ENCODE measurements at regions not wholly inside any gene's neighbourhood (a gene's known extent, or its start where the extent isn't known, plus 50 kb on each side); places are given as distances from the start of the nearest gene placed in this dataset.
"Not testable (repeated sequence)": the region's sequence is repeated elsewhere in the genome, so short reads cannot be mapped to it uniquely, and the experiment has no call there.

- H3K36me3 ChIP-seq (ENCODE audit: control insufficient read depth in 2 of 2, extremely low read depth in 1 of 2, insufficient read depth in 2 of 2, low read length in 2 of 2) = no peaks in the 10 kb centered on the region
- no peak overlapping the region for H3K4me3 ChIP-seq (ENCODE audit: control insufficient read depth in 2 of 3, extremely low read depth in 1 of 3, insufficient read depth in 2 of 3, low read depth in 1 of 3, low read length in 3 of 3)
- dilution Hi-C loops (cut with MboI; ENCODE audit: extremely low pct_ligation_motif_present, low sequenced_read_pairs) = no loop called here
- peak overlapping the region; percentile 82 for H3K4me2 ChIP-seq (ENCODE audit: control insufficient read depth, extremely low read depth, insufficient read depth, low read depth, low read length)
- no peaks in the 10 kb centered on the region for H3K79me2 ChIP-seq (ENCODE audit: control insufficient read depth, insufficient read depth, low read length)
- H3K27ac ChIP-seq (ENCODE audit: control insufficient read depth, insufficient read depth, low read length) = peak overlapping the region; percentile 99
- H3K27me3 ChIP-seq (ENCODE audit: control insufficient read depth, extremely low read depth, insufficient read depth, low read length) = no peaks in the 10 kb centered on the region
- H3K9me1 ChIP-seq (ENCODE audit: control insufficient read depth, extremely low read depth, insufficient read depth, low read length) = no peaks in the 10 kb centered on the region
- no peaks in the 10 kb centered on the region for H4K20me1 ChIP-seq (ENCODE audit: control insufficient read depth, extremely low read depth, insufficient read depth, low read length)
- H3K9me3 ChIP-seq (ENCODE audit: control insufficient read depth, low read depth, low read length) = no peaks in the 10 kb centered on the region
- TF ChIP-seq EZH2 (IDR thresholded peaks at IDR 0.05; ENCODE audit: low read length) = no peak
- TF ChIP-seq CTCF (optimal IDR thresholded peaks at IDR 0.05 in 1 of 3, IDR thresholded peaks at IDR 0.05 in 1 of 3, conservative IDR thresholded peaks at IDR 0.05 in 1 of 3; ENCODE audit: extremely low read depth in 1 of 3, insufficient read depth in 2 of 3, low read length in 3 of 3) = no peak
- H2AFZ ChIP-seq (ENCODE audit: control insufficient read depth, low read length) = peak overlapping the region; percentile 43
- peak overlapping the region; percentile 55 for H3K9ac ChIP-seq (ENCODE audit: control insufficient read depth, extremely low read depth, insufficient read depth, low read length)
- DNase-seq (ENCODE audit: low read depth, low spot score) (no peak), FAIRE-seq (peak; percentile 95)
- peaks cover 56% of the 10 kb centered on the region for H3K4me1 ChIP-seq (ENCODE audit: control insufficient read depth, extremely low read depth, insufficient read depth, low read length)
Observed at GRCh38 chr12:46562625-46563225, 190.2 kb upstream of the SLC38A2 start.

GRCh38 chr12:46561769-46562624, 189.4 kb upstream of the SLC38A2 start:
- H4K20me1 ChIP-seq (ENCODE audit: control insufficient read depth, extremely low read depth, insufficient read depth, low read length); H3K79me2 ChIP-seq (ENCODE audit: control insufficient read depth, insufficient read depth, low read length); H3K9me3 ChIP-seq (ENCODE audit: control insufficient read depth, low read depth, low read length); H3K4me3 ChIP-seq (ENCODE audit: control insufficient read depth in 2 of 3, extremely low read depth in 1 of 3, insufficient read depth in 2 of 3, low read depth in 1 of 3, low read length in 3 of 3); H3K9me1 ChIP-seq (ENCODE audit: control insufficient read depth, extremely low read depth, insufficient read depth, low read length); H3K27me3 ChIP-seq (ENCODE audit: control insufficient read depth, extremely low read depth, insufficient read depth, low read length); DNase-seq (ENCODE audit: low read depth, low spot score); H2AFZ ChIP-seq (ENCODE audit: control insufficient read depth, low read length); FAIRE-seq; H3K36me3 ChIP-seq (ENCODE audit: control insufficient read depth in 2 of 2, extremely low read depth in 1 of 2, insufficient read depth in 2 of 2, low read length in 2 of 2); dilution Hi-C loops (cut with MboI; ENCODE audit: extremely low pct_ligation_motif_present, low sequenced_read_pairs): not testable (repeated sequence)
- Histone ChIP-seq H3K4me1 (ENCODE audit: control insufficient read depth, extremely low read depth, insufficient read depth, low read length) (peaks cover 64% of the 10 kb centered on the region), H3K4me2 (ENCODE audit: control insufficient read depth, extremely low read depth, insufficient read depth, low read depth, low read length) (peak overlapping the region; percentile 82), H3K27ac (ENCODE audit: control insufficient read depth, insufficient read depth, low read length) (peak overlapping the region; percentile 99), H3K9ac (ENCODE audit: control insufficient read depth, extremely low read depth, insufficient read depth, low read length) (peak overlapping the region; percentile 55)

All from keratinocyte (primary cell).